ENCODE measurements at regions not wholly inside any gene's neighbourhood (a gene's known extent, or its start where the extent isn't known, plus 50 kb on each side); places are given as distances from the start of the nearest gene placed in this dataset.

GRCh38 chr16:14360326-14361037 is 269.6 kb downstream of the PARN start:
- Histone ChIP-seq H3K27me3 (ENCODE audit: control insufficient read depth in 4 of 4, insufficient read depth in 4 of 4, low read length in 3 of 4) (no peaks in the 10 kb centered on the region), H3K4me3 (ENCODE audit: low read depth in 1 of 3, low read length in 3 of 3) (no peak overlapping the region), H3K9ac (ENCODE audit: low read depth in 1 of 2, low read length in 2 of 2) (no peak overlapping the region), H3K4me1 (ENCODE audit: control insufficient read depth in 4 of 4, insufficient read depth in 4 of 4, low read length in 3 of 4) (no peaks in the 10 kb centered on the region), H3K27ac (ENCODE audit: low read depth in 1 of 2, low read length in 2 of 2) (no peak overlapping the region), H3K9me3 (ENCODE audit: control insufficient read depth in 4 of 4, low read length in 3 of 4) (no peaks in the 10 kb centered on the region), H3K36me3 (ENCODE audit: control insufficient read depth in 4 of 4, insufficient read depth in 3 of 4, low read depth in 1 of 4, low read length in 3 of 4) (no peaks in the 10 kb centered on the region)
- DNase-seq (ENCODE audit: low spot score) = no peak
- TF ChIP-seq NR2F2 (IDR thresholded peaks at IDR 0.05) (no peak), HNF4A (conservative IDR thresholded peaks at IDR 0.05) (no peak), REST (IDR thresholded peaks at IDR 0.05) (no peak), CTCF (IDR thresholded peaks at IDR 0.05; ENCODE audit: low read depth, low read length, missing input control) (no peak), TAF1 (conservative IDR thresholded peaks at IDR 0.05) (no peak), SP1 (IDR thresholded peaks at IDR 0.05) (no peak), EGR1 (IDR thresholded peaks at IDR 0.05; ENCODE audit: low read depth in 2 of 2) (no peak), FOXA1 (IDR thresholded peaks at IDR 0.05) (no peak), MAX (IDR thresholded peaks at IDR 0.05) (no peak), RXRA (IDR thresholded peaks at IDR 0.05) (no peak), HNF4G (IDR thresholded peaks at IDR 0.05) (no peak), ATF3 (IDR thresholded peaks at IDR 0.05) (no peak), FOXA2 (IDR thresholded peaks at IDR 0.05) (no peak)
- 91% methylated on average over 8 of the region's 8 CpGs for WGBS

GRCh38 chr16:14358697-14359305 is 271.3 kb downstream of the PARN start:
- 77% methylated on average over 4 of the region's 4 CpGs for WGBS

More at GRCh38 chr16:14358697-14359305, 271.3 kb downstream of the PARN start:
- no peaks in the 10 kb centered on the region for H3K36me3 ChIP-seq (ENCODE audit: control insufficient read depth in 4 of 4, insufficient read depth in 3 of 4, low read depth in 1 of 4, low read length in 3 of 4)
- no peaks in the 10 kb centered on the region for H3K27me3 ChIP-seq (ENCODE audit: control insufficient read depth in 4 of 4, insufficient read depth in 4 of 4, low read length in 3 of 4)
- no peak overlapping the region for H3K4me3 ChIP-seq (ENCODE audit: low read depth in 1 of 3, low read length in 3 of 3)
- TF ChIP-seq HNF4A (conservative IDR thresholded peaks at IDR 0.05) = no peak
- TF ChIP-seq YY1 (IDR thresholded peaks at IDR 0.05) = no peak
- no peak for TF ChIP-seq EGR1 (IDR thresholded peaks at IDR 0.05; ENCODE audit: low read depth in 2 of 2)
- no peak for TF ChIP-seq NR2F2 (IDR thresholded peaks at IDR 0.05)
- TF ChIP-seq SP1 (IDR thresholded peaks at IDR 0.05) = no peak
- no peak for TF ChIP-seq MAX (IDR thresholded peaks at IDR 0.05)
- no peak for TF ChIP-seq RAD21 (IDR thresholded peaks at IDR 0.05)
- no peak for TF ChIP-seq TAF1 (conservative IDR thresholded peaks at IDR 0.05)
- no peak for TF ChIP-seq FOXA1 (IDR thresholded peaks at IDR 0.05)
- TF ChIP-seq HNF4G (IDR thresholded peaks at IDR 0.05) = no peak
- no peaks in the 10 kb centered on the region for H3K9me3 ChIP-seq (ENCODE audit: control insufficient read depth in 4 of 4, low read length in 3 of 4)
- H3K27ac ChIP-seq (ENCODE audit: low read depth in 1 of 2, low read length in 2 of 2) = no peak overlapping the region
- no peaks in the 10 kb centered on the region for H3K4me1 ChIP-seq (ENCODE audit: control insufficient read depth in 4 of 4, insufficient read depth in 4 of 4, low read length in 3 of 4)
- no peak for DNase-seq (ENCODE audit: low spot score)
- H3K9ac ChIP-seq (ENCODE audit: low read depth in 1 of 2, low read length in 2 of 2) = no peak overlapping the region
